ENCODE measurements at regions not wholly inside any gene's neighbourhood (a gene's known extent, or its start where the extent isn't known, plus 50 kb on each side); places are given as distances from the start of the nearest gene placed in this dataset.

DNA sequence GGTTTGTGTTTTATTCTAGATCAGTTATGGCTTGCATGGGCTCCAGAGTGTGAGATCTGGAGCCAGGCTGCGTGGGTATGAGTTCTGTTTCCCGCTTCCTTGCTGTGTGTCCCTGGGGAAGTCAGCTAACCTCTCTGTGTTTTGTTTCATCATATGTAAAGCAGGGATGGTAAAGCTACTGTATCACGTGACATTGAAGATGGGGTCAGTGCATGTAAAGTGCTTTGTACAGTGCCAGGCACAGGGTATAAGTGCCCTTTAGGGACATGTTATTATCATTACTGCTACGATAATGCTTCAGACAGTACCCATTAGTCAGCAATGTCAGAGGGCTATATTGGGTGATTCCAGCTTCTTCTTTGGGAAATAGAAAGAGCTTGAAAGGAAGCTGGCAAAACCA, 186.2 kb downstream of the FOXL1 start:
- TF ChIP-seq CTCF (conservative IDR thresholded peaks at IDR 0.05; ENCODE audit: low read length): no peak
- no peak for TF ChIP-seq EZH2phosphoT487 (IDR thresholded peaks at IDR 0.05; ENCODE audit: borderline replicate concordance, low read depth, low read length)

Measured in OCI-LY7 (cell line).